ENCODE measurements at regions not wholly inside any gene's neighbourhood (a gene's known extent, or its start where the extent isn't known, plus 50 kb on each side); places are given as distances from the start of the nearest gene placed in this dataset.

GRCh38 chr4:144501231-144501780, 144.7 kb upstream of the HHIP start:
- no peaks in the 10 kb centered on the region for H3K36me3 ChIP-seq
- no peak for DNase-seq
- H3K27me3 ChIP-seq, result no peaks in the 10 kb centered on the region
- no peak overlapping the region for H3K4me3 ChIP-seq
- no peak overlapping the region for H3K27ac ChIP-seq
- no peaks in the 10 kb centered on the region for H3K9me3 ChIP-seq (replicated peaks)
- peaks cover 3% of the 10 kb centered on the region; the same call in 1 of the 2 replicates for H3K4me1 ChIP-seq

GRCh38 chr4:144504883-144505282, 141.1 kb upstream of the HHIP start:
- Histone ChIP-seq H3K36me3 (no peaks in the 10 kb centered on the region), H3K4me3 (no peak overlapping the region), H3K27me3 (no peaks in the 10 kb centered on the region), H3K4me1 (peaks cover 14% of the 10 kb centered on the region; the same call in 1 of the 2 replicates), H3K27ac (no peak overlapping the region), H3K9me3 (replicated peaks) (no peaks in the 10 kb centered on the region)
- peak in 1 of 2 experiments; percentile 37 for DNase-seq

- Histone ChIP-seq H3K27me3 (no peaks in the 10 kb centered on the region), H3K9me3 (replicated peaks) (no peaks in the 10 kb centered on the region), H3K4me1 (peaks cover 14% of the 10 kb centered on the region; the same call in 1 of the 2 replicates), H3K4me3 (no peak overlapping the region), H3K36me3 (no peaks in the 10 kb centered on the region), H3K27ac (no peak overlapping the region)
- DNase-seq, result no peak
Measured at GRCh38 chr4:144507311-144508101, 138.4 kb upstream of the HHIP start.

- Histone ChIP-seq H3K4me3 (no peak overlapping the region), H3K27ac (no peak overlapping the region), H3K27me3 (no peaks in the 10 kb centered on the region), H3K36me3 (no peaks in the 10 kb centered on the region), H3K4me1 (peaks cover 26% of the 10 kb centered on the region), H3K9me3 (replicated peaks) (no peaks in the 10 kb centered on the region)
- DNase-seq, result no peak
Measured at GRCh38 chr4:144509088-144510015, 136.6 kb upstream of the HHIP start.

DNA sequence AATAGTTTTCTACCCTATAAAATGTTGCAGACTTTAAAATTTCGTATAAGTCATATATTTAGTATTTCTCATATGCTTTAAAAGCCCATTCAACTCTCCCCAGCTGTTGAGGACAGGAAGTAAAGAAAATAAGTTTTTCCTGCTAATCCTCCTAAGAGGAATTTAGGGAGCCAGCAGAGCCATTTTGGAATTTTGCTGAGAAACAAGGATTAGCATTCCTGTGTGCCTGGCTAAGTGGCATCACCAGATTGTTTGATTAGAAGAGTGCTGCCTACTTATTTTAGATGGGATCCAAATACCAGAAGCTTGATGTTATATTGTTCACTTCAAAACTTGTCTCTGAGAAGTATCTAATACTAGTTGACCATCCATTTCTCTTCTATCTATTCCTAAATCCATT, 131.2 kb upstream of the HHIP start:
- Histone ChIP-seq H3K27ac (no peak overlapping the region), H3K9me3 (replicated peaks) (no peaks in the 10 kb centered on the region), H3K36me3 (no peaks in the 10 kb centered on the region), H3K4me1 (peaks cover 23% of the 10 kb centered on the region), H3K4me3 (no peak overlapping the region), H3K27me3 (no peaks in the 10 kb centered on the region)
- DNase-seq, result no peak

GRCh38 chr4:144518181-144518895, 127.6 kb upstream of the HHIP start:
- H3K27me3 ChIP-seq, result no peaks in the 10 kb centered on the region
- DNase-seq, result no peak
- H3K9me3 ChIP-seq (replicated peaks), result no peaks in the 10 kb centered on the region; the same call in 1 of the 2 replicates
- H3K4me3 ChIP-seq, result no peak overlapping the region
- no peaks in the 10 kb centered on the region for H3K36me3 ChIP-seq
- H3K4me1 ChIP-seq, result peaks cover 21% of the 10 kb centered on the region
- H3K27ac ChIP-seq, result no peak overlapping the region

DNA sequence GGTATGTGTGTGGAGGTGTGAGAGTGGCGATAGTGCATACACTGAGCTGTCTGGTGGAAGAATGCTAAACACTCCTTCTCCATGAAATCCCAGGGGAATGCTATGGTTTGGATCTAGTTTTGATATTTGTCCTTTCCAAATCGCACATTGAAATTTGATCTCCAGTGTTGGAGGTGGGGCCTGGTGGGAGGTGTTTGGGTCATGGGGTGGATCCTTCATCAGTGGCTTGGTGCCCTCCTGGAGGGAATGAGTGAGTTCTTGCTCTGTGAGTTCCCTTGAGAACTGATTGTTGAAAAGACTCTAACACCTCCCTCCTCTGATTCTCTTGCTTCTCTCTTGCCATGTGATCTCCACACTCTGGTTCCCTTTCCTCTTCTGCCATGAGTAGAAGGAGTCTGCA, 114.1 kb upstream of the HHIP start:
- Histone ChIP-seq H3K9me3 (replicated peaks) (0 out of 2 replicates have a peak, but pooled peaks cover 3% of the 10 kb centered on the region), H3K27me3 (no peaks in the 10 kb centered on the region), H3K4me3 (no peak overlapping the region), H3K27ac (no peak overlapping the region), H3K4me1 (peaks cover 9% of the 10 kb centered on the region), H3K36me3 (no peaks in the 10 kb centered on the region)
- no peak for DNase-seq

DNA sequence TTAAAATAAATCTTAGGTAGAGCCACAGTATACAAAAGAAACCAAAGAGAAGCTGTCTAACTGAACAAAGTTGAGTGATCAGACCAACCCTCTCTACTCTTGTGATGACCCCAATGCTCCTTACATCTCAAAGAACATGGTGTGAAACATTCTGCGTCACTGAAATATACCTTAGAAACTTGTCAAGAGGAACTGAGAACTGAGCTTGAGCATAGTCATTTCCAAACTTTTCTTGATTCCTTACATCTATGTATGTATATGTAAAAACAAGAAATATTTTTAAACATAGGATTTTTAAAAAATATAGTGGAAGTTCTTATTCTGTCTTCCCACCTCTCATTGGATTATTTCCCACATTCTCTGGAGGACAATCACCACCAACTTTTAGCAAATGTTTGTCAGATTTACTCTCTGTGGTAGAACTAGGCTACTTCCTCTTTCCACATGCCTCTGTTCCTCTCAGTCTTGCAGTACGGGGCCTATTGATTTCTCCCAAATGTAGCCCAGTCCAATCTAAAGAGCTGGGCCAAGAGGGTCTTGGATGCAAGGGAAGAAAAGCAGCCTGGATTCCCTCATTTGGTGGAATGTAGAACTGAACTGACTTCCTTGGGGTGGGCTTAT, 98.2 kb upstream of the HHIP start:
- H3K36me3 ChIP-seq, result no peaks in the 10 kb centered on the region
- H3K27me3 ChIP-seq, result no peaks in the 10 kb centered on the region
- no peaks in the 10 kb centered on the region for H3K4me1 ChIP-seq
- H3K4me3 ChIP-seq, result no peak overlapping the region
- no peak for DNase-seq
- H3K27ac ChIP-seq, result no peak overlapping the region
- no peaks in the 10 kb centered on the region for H3K9me3 ChIP-seq (replicated peaks)

GRCh38 chr4:144556636-144557035, 89.3 kb upstream of the HHIP start:
- DNase-seq, result no peak
- Histone ChIP-seq H3K36me3 (no peaks in the 10 kb centered on the region), H3K27me3 (no peaks in the 10 kb centered on the region), H3K9me3 (replicated peaks) (no peaks in the 10 kb centered on the region), H3K4me3 (no peak overlapping the region), H3K27ac (no peak overlapping the region), H3K4me1 (peaks cover 20% of the 10 kb centered on the region)

DNA sequence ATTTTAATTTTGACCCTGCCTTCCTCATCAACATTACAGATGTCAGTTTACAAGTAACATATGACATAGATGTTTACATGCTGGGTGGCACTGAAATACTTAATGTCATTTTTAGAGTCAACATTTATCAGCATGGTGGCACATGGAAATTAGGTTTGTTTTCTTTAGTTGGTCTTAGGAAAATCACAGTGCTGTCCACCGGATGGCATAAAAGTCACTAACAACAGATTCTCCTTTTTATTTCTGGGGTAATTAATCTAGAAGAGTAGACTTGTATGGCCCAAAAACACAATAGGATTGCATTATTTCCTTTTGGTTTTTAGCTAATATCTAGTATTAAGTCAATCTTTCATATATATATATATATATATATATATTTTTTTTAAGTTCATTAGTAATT, 88.6 kb upstream of the HHIP start:
- H3K9me3 ChIP-seq (replicated peaks), result no peaks in the 10 kb centered on the region
- no peak overlapping the region for H3K27ac ChIP-seq
- no peaks in the 10 kb centered on the region for H3K27me3 ChIP-seq
- peaks cover 22% of the 10 kb centered on the region for H3K4me1 ChIP-seq
- no peak overlapping the region for H3K4me3 ChIP-seq
- no peak for DNase-seq
- H3K36me3 ChIP-seq, result no peaks in the 10 kb centered on the region

DNA sequence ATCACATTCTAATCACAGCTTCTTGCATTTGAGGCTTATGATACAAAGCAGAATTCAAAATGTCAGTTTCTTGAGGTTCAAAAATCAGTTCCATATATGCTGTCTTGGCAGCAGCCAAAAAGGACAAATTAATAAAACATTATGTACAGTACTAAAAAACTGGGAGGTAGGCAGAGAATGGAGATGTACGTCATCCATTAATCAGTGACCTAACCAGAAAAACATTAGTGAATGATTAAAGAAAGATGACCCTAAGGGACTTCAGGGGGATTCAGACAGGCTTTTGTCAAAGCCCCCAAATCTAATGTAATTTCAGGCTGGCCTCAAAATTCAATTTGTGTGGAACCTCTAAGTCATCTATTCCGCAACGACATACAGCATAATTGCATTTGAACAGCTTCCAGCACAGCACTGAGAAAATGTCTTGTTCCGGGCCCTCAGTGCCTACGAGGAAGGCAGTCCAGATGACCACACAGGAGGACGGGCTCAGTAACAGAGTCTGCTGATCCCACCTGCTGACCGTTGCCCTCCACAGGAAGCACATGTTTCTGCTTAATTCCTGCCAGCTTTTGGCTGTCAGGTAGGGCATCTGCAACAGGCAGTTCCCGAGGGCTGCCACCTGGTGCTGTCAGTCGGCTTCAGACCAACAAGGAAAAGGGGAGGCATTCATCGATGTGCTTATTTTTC, 83.8 kb upstream of the HHIP start:
- peak overlapping the region; percentile 0; the same call in 1 of the 2 replicates for H3K4me3 ChIP-seq

GRCh38 chr4:144564358-144564757, 81.6 kb upstream of the HHIP start:
- no peak for DNase-seq
- no peak overlapping the region for H3K4me3 ChIP-seq
- no peaks in the 10 kb centered on the region for H3K27me3 ChIP-seq
- no peak overlapping the region for H3K27ac ChIP-seq
- H3K36me3 ChIP-seq, result no peaks in the 10 kb centered on the region
- H3K9me3 ChIP-seq (replicated peaks), result no peaks in the 10 kb centered on the region
- H3K4me1 ChIP-seq, result peaks cover 33% of the 10 kb centered on the region

More for the DNA sequence above, 83.8 kb upstream of the HHIP start:
- peak; percentile 98 for DNase-seq
- H3K27ac ChIP-seq, result peak overlapping the region; percentile 77
- no peaks in the 10 kb centered on the region for H3K27me3 ChIP-seq
- H3K9me3 ChIP-seq (replicated peaks), result no peaks in the 10 kb centered on the region
- H3K36me3 ChIP-seq, result no peaks in the 10 kb centered on the region
- H3K4me1 ChIP-seq, result peaks cover 33% of the 10 kb centered on the region

GRCh38 chr4:144565527-144566195, 80.3 kb upstream of the HHIP start:
- Histone ChIP-seq H3K4me3 (no peak overlapping the region), H3K27me3 (no peaks in the 10 kb centered on the region), H3K4me1 (peaks cover 26% of the 10 kb centered on the region), H3K9me3 (replicated peaks) (no peaks in the 10 kb centered on the region), H3K36me3 (no peaks in the 10 kb centered on the region), H3K27ac (no peak overlapping the region)
- DNase-seq, result no peak

Measured in SJCRH30 (cell line).